UCSD-AML1 (cell line): ENCODE measurements at regions not wholly inside any gene's neighbourhood (a gene's known extent, or its start where the extent isn't known, plus 50 kb on each side); places are given as distances from the start of the nearest gene placed in this dataset.

Experiments used
- DNase-seq: peaks from one replicate; lab custom pipeline; 2025; ENCODE audit not compliant: unreplicated experiment; lab: John Stamatoyannopoulos, UW

DNA sequence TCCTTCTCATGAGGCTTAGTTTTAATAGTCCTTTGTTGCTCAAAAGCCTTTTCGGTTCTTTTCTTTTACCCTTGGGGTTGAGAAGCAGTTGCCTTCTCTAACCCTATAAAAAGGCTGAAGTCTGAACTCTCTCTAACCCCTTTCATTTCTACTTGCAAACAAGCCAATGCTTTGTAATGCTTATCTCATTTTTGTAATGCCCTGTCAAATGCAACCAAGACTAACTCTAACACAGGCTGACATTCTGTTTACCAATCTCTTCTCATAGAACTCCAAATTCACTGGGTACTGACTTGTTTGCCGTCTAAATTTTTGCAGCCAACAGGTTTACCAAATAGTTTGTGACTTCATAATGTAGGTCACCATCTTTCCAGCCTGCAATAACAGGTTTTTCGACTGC, 233.9 kb upstream of the SNX7 start:
- DNase-seq = no peak

DNA sequence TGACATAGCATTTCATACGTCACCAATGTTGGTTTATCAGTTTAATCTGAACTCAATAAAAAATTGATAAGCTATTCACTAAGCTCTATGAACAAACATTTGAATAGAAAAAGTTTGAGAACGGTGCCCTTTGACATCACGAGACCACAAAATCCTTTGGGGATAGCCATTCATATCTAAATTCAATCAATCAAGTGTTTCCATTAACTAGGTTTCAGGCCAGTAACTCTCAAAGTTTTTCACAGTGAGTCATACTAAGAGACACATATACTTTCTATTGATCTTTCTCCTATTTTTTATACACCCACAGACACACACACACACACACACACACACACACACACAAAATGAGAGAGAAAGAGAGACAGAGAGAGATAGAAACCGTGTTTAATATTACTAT, 235.4 kb upstream of the SNX7 start:
- no peak for DNase-seq

DNA sequence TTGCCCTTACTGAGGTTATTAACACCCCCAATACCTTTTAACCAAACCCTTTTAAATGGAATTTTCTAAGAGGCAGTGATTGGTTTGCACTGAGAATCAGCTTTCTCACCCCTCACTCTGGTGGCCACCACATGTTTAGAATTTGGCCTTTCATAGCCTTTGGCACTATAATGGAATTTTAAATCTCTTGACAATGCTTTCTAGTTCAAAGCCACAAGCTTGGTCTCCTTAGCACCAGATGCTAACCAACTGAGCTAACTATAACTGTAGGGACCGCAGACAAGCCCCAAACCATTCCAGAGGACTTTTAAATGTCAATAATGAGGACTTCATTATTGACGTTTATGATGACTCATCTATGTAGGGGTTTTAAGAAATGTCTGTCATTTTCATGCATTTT, 238.7 kb upstream of the SNX7 start:
- no peak for DNase-seq

DNA sequence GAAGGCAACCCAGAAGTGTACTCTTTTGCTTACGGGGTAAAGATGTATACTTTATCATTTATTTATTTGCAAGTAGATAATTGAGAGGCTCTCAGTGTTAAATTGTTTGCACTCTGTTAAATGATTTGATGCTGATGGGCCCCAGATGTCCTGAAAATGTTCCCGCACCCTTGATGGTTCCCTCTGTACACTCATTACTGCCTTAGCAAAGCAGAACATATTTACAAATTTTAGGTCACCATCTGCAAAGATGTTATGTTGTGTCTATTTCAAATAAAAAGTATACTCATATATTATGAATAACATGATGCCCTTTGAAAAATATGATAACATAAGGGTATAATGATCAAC, 240.5 kb upstream of the SNX7 start:
- DNase-seq = no peak

DNA sequence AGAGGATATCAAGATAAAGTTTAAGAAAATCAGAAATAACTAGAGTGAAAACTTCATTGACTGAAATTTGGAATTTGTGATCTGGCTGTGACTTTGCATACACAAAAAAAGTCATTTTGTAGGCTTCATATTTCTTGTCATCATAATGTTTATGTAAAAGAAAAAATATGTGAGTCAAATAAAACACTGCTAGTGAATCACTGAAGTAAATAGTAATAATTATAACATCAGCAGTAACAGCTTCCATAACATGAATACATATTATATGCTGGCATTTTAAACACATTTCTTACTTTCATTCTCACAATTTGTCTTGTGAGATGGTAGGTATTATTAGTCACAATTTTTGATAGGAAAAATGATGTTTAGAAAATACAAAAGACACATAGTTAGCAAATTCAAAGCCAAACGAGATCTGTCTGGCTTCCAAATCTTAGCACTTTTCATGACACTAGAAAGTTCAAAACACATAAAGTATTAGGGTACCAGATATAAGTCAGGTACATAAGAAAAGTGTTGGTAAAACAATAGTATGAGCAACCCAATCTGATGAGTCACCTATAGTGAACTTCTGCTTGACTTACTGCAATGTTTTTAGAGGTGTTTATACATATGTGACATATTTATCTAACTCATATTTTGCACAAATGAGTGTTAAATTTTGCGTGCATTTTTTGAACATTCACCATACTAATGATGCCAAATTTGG, 241.0 kb upstream of the SNX7 start:
- DNase-seq = no peak

DNA sequence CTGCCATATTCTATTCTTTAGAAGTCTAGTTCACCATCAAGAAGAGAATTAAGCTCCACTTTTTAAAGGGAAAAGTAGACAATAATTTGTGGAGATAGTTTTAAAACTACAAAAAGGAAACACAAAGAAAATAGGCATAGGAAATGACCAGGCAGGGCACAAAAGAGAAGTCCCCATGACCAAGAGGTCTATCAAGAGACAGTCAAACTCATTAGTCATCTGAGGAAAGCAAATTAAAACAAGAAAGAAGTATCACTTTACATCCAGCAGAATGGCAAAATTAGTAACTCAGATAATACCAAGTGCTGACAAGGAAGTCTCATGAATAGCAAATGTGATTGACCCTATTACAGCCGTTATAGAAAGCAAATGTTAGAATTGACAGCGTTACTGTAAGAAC, 243.7 kb upstream of the SNX7 start:
- no peak for DNase-seq

DNA sequence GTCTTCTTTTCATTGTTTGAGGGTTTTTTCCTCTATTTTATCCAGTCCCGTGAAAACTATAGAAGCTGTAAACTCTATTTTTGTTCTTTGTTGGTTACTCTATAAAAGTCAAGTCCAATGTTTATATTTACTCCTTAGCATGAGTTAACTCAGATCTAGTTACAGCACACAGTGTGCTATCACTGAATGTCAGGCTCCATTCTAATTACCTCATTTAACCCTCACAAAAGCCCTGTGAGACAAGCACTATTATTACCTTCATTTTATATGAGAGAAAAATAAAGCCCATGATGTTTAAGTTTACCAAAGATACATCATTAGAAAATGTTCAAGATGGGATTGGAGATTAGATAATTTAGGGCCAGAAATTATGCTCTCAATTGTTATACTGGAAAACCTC, 251.4 kb upstream of the SNX7 start:
- no peak for DNase-seq

DNA sequence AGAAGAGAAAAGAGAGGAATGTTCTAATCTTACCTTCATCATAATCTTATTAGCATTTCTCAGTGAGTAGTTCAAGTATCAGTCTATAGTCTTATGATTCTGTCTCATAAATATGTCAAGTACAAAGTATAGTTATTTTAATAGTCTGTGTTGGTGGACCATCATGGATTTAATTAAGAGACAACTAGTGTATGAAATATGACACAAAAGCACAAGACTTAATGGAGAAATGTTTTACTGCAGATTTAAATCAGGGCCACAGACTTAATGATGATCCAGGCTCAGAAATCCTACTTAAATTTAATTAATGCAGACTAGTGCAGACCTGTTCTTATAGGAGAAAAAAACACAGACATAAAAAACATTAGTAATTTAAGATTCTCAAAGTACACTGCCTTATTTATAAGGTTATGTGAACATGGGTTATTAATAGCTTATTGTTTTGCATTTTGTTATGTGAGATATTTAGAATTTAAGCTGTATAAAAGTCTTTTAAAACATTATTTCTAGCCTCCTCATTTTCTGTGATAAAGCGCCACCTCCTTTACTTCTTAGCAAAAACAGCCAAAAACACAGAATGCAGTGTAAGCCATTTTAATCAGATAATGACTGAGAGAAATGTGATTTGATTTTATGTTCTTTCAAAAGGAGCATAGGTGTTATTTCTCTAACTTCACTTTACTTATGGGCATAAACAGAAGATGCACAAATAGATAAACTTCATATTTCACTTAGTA, 255.0 kb upstream of the SNX7 start:
- DNase-seq = no peak

DNA sequence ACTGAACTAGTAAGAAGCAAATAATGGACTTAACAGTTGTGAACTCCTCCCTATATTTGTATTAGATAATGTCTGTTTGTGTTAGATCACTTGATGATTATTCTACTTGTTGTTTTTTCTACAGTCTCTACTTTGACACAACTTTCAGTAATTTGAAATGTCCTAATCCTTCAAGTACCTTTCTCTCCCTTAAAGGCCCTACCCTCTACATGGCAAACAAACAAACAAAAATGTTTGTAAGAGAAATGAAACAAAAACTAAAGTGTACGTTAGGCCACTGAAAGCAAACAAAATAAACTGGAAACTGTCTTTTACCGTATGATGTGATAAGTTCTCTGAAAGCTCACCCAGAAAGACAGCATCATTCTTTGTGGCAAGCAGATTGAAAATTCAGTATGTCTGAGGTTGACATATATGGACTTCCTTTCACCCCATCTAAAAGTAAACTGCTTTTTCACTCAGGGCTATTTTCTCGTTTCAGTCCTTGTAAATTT, 255.9 kb upstream of the SNX7 start:
- no peak for DNase-seq

DNA sequence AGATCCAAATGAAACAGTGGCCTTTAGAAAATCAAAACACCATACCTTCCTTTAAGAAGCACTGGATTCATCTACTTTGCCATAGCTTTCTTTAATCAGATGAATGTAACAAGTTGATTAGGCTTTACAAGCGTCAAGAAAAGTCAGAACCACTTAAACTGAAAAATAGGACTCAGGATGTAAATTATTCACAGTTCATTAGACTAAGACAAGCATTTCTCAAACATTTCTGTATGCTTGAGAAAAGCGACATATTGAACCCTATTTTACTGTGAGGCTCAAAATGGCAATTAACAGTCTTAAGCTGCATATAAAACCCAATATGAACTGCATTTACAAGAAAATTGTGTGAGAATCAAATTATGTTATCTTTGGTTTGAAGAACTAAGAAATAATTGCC, 256.7 kb upstream of the SNX7 start:
- DNase-seq = no peak

DNA sequence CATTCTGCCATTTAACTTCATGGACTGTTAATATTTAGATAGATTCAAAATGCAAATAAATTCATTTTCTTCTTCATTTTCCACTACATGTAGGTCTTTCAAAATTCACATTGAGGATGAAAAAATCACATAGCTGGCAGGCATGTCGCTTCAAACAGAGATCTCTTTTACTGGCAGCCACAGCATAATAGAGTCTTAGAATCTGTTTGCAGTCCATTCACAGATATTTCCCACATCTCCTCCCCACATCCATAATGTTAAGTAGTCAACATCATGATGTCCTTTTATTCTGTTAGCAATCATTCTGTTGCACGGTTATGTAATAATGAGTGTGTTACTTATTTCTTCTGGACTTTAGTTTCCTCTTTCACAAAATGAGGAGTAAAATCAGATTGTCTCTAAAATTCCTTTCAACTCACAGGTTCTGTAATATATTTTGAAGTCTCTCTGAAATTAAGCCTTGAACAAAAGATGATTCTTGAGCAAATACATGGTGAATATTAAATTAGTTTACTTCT, 257.5 kb upstream of the SNX7 start:
- no peak for DNase-seq

DNA sequence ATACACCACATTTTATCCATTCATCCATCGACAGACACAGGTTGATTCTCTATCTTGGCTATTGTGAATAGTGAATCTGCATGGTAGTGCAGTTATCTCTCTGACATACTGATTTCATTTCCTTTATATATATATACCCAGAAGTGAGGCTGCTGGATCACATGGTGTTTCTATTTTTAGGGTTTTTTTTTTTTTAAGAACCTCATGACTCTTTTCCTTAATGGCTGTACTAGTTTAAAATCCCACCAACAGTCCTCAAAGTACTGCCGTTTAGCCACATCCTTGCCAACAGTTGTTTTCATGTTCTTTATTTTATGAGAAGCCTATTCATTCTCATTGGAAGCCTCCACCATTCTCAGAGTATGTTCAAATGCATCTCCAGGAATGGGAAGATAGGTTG, 258.7 kb upstream of the SNX7 start:
- no peak for DNase-seq

DNA sequence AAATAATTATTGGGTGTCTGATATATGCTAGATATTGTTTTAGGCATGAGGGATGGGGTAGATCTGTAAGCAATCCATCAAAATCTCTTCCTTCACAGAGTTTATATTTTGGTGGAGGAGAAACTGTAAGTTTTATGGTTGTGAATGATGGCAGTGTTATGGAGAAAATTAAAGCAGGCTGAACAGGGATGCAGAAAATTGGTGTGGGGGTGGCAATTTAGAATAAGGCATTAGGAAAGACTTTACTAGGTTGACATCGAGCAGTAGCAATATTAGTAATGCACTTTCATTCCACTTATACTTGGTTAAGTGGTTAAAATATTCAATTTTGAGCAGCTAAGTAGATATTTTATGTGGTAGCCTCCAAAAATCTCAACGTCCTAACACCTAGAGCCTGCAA, 261.1 kb upstream of the SNX7 start:
- DNase-seq = no peak

DNA sequence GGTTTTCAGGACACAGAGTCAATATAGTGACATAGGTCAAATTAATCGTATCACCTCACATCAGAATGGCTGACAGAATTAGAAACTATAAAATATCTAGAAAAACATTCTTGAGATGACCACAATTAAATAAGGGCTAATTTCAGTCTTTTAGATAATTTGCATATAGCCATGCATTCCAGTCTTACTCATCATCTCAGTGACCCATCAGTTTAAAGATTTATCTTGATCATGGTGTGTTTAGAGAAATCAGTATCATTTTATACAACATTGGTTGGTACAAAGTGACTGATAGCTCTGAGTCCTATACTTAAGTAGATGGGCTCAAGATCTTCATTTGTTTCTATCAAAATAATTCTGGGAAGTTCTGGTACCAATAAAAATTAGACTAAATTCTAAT, 262.3 kb upstream of the SNX7 start:
- no peak for DNase-seq

DNA sequence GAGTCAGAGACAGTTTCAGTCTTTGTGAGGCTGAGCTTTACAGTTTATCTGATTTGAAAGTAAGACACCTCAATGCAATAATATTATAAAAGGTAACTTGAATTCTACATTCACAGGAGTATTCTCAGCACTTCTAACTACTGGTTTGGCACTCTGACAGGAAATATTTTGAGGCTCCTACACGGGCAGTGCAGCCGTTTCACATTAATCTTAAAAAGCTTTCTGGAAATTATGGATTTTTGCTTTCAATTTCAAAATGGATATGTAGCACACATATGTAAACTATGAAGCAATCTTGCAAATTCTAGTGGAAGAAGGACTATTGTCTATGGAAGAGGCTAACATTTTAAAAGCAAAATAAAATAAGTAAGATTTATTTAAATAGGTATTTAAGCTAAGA, 262.9 kb upstream of the SNX7 start:
- no peak for DNase-seq

DNA sequence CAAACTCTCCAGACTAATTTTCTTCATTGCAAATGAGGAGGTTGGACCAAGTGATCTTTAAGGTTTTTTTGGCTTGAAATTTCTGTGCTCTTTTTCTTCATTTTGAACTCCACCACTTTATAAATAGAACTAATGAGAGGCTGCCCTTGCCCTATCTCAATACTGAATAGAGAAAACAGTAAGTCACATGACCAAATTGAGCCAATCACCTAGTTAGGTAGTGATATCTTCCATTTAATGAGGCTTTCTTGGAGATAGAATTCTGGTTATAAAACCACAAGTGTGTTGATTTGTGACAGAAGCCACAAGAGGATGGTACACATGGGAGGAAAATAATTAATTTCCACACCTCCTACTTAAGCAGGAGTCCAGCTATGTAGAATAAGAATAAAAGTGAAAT, 263.4 kb upstream of the SNX7 start:
- no peak for DNase-seq

DNA sequence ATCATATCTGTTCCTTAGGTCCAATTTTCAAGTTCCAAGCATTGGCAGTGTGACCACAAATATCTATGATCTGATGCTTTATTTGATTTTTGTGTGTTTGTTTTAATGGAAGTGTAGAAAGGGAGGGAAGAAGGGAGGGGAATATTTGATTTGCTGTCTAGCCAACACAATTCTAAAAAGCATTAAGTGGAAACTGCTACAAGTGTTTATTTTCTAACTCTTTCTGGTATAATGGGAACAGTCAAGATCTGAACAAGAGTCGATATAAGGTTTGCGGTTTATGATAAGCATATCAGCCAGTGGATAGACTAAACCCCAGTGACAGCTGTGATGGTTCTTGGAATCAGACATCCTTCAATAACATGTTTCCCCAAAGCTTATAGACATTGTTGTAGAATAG, 267.8 kb upstream of the SNX7 start:
- DNase-seq = no peak

DNA sequence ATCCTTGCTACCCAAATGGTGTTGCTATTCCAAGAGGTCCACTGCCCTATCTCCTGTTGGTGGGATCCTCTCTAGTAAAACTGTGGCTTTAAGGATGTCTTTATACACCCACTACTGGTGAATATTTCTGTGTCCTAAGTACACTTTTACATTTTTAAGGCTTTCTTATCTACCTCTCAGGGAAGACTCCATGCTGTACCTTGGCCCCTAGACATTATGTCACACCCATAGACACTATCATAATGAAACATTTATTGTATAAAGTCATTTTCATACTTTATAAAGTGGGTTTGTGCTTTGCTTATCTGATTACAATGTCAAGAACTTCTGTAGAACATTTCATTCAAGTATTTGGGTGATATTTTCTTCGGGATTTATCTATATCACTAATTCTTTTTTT, 270.3 kb upstream of the SNX7 start:
- no peak for DNase-seq

DNA sequence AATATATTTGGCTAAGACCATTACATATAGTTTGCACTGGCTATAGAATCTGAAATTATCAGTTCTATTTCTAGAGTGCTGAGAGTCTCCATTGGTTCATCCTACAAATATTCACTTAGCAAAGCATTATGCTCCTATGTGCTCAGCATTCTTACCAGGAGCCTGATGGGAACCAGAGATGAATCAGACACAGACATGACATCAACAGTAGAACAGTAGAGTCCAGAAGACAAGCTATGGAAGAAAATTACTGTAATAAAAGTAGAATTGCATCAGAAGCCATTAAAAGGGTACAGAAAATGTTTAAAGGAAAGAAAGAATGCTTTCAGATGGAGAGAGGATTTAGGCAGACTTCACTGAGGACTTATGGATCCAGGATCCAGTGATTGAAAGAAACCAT, 271.7 kb upstream of the SNX7 start:
- no peak for DNase-seq

DNA sequence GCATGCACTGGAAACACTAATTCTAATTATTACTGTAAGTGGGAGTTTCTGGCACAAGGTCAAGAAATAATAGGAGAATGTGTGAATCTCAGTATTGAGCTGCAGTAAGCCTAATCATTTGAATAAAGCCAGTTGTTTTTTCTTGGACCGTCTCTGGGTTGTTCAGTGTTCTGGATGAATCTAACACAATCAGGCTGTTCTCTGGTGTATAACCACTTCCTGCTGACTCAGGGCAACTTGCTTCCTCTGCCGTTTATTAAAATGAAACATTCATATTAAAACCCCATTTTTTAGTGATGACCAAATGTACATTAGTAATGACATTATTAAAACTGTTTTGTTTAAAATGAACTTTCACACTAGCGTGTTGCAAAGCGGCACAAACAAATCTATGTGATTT, 273.1 kb upstream of the SNX7 start:
- no peak for DNase-seq

DNA sequence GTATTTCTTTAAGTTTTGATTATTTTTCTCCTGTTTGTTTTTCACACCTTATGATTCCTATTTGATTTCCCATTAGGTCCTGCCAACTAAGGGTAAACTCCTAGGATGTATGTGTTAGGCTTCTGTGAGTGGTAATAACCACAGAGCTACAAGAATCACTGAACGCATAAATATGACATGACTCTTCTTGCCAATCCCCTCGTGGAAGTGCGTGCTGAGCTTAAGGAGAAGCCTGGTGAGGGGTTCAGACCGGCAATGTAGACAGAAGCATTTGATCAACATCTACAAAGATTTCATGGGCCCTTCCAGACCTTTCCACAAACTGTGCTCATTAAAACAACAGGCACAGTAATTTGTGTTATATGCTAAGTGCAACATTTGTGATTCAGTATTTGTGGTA, 273.8 kb upstream of the SNX7 start:
- no peak for DNase-seq

DNA sequence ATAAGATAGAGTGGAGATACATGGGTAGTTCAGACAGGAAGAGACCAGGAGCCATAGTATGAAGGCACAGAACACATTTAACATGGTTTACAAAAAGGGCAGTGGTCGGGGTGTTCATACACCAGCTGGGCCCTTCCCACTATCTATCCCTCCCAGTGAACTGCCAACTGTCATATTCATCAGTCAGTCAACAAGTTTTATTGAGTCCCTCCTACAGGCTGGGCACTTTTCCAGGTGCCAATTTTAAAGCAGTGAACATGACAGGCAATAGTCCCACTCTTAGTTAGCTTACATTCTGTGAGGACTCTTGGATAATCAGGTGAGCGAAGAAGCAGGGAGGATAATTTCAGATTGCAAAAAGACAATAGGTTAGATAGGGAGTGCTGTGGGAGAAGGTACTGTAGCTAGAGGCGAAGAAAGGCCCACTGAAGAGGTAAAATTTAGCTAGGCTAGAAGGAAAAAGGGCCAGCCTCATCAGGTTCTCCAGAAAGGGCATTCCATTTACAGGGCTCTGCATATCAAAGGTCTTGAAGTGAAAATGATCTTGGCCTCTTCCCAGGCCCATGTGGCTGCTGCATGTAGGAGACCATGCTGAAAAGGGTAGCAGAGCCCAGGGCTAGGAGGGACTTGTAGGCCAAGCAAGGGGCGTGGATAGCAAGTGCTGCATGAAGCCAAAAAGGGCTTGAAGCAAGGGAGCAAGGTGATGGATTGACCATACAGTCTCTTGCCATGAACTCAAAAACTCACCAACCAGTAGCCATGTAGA, 274.7 kb upstream of the SNX7 start:
- DNase-seq = no peak
